Tibial nerve (tissue), 4 donors: ENCODE measurements at regions not wholly inside any gene's neighbourhood (a gene's known extent, or its start where the extent isn't known, plus 50 kb on each side); places are given as distances from the start of the nearest gene placed in this dataset.

Source experiments
- DNase-seq, 2 donors: peaks; one replicate each; pipeline ENCODE4 v3.0.0-alpha.2; 2019; ENCODE audit warnings: low spot score in 2 of 2
- H3K27ac ChIP-seq, 4 donors: fragments of 200-600 bp; sonication (generic) in 3 of 4; one replicate each; pipeline ENCODE4 v1.5.1; 2017 to 2019; ENCODE audit warnings: mild to moderate bottlenecking in 1 of 4
- H3K27me3 ChIP-seq, 2 donors: fragments of 200-600 bp; sonication (generic) in 1 of 2; one replicate each; pipeline versions ENCODE4 v1.5.1 to v1.6.0; 2017 to 2019
- H3K36me3 ChIP-seq, 3 donors: fragments of 200-600 bp; sonication (generic); one replicate each; pipeline ENCODE4 v1.5.1; 2018 to 2019
- H3K4me1 ChIP-seq, 4 donors: fragments of 200-600 bp; sonication (generic) in 3 of 4; one replicate each; pipeline ENCODE4 v1.5.1; 2017 to 2019
- H3K4me3 ChIP-seq, 4 donors: fragments of 200-600 bp; sonication (generic) in 3 of 4; one replicate each; pipeline ENCODE4 v1.5.1; 2017 to 2019; ENCODE audit warnings: mild to moderate bottlenecking in 1 of 4, moderate library complexity in 1 of 4
- H3K9me3 ChIP-seq, 4 donors: fragments of 200-600 bp; sonication (generic) in 3 of 4; one replicate each; pipeline ENCODE4 v1.5.1; 2017 to 2019
- EP300 ChIP-seq, 2 donors: sonication (generic); formaldehyde crosslinking; IDR thresholded peaks; one replicate each; pipeline ENCODE4 v1.6.1; 2017; ENCODE audit warnings: antibody characterized with exemption in 2 of 2, mild to moderate bottlenecking in 1 of 2
- POLR2A ChIP-seq, 2 donors: fragments of 450-650 bp; IDR thresholded peaks; one replicate each; pipeline ENCODE4 v1.6.1; 2017; ENCODE audit warnings: antibody characterized with exemption in 2 of 2, mild to moderate bottlenecking in 2 of 2, moderate library complexity in 2 of 2
- WGBS, 2 donors: methylation state at CpG; one replicate each; pipeline ENCODE4 v1.1.5; 2018; 5-methylcytosine and 5-hydroxymethylcytosine counted together
- TF ChIP-seq, protein P1 (sequence below), 5 experiments: fragments of 200-600 bp in 3 of 5; fragments of 450-650 bp in 2 of 5; sonication (generic) in 3 of 5; IDR thresholded peaks; one replicate each; pipeline ENCODE4 v1.5.1; 2016 to 2019; ENCODE audit warnings: antibody characterized with exemption in 5 of 5, mild to moderate bottlenecking in 3 of 5, moderate library complexity in 2 of 5

DNA sequence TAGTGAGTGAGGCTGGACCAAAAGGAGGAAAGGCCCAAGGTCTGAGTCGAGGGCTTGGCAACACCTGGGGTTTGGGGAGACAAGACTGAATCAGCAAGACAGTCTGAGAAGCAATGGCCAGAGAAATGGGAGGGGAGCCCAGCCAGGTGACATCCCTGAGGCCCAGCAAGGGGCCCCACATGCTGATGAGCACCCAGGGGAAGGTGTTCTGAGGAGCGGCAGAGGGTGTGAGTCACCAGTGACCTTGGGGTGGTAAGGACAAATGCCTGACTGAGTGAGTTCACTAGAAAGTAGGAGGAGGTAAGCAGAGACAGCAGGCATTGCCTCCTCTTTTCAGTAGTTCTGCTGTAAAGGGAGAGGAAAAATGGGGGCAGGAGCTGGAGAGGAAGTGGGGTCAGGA lies 192.4 kb upstream of the GALNT2 start:
- Histone ChIP-seq H3K9me3 (no peaks in the 10 kb centered on the region), H3K4me3 (no peak overlapping the region), H3K4me1 (no peaks in the 10 kb centered on the region), H3K27ac (no peak overlapping the region), H3K36me3 (no peaks in the 10 kb centered on the region), H3K27me3 (no peaks in the 10 kb centered on the region)
- TF ChIP-seq, protein P1, sequence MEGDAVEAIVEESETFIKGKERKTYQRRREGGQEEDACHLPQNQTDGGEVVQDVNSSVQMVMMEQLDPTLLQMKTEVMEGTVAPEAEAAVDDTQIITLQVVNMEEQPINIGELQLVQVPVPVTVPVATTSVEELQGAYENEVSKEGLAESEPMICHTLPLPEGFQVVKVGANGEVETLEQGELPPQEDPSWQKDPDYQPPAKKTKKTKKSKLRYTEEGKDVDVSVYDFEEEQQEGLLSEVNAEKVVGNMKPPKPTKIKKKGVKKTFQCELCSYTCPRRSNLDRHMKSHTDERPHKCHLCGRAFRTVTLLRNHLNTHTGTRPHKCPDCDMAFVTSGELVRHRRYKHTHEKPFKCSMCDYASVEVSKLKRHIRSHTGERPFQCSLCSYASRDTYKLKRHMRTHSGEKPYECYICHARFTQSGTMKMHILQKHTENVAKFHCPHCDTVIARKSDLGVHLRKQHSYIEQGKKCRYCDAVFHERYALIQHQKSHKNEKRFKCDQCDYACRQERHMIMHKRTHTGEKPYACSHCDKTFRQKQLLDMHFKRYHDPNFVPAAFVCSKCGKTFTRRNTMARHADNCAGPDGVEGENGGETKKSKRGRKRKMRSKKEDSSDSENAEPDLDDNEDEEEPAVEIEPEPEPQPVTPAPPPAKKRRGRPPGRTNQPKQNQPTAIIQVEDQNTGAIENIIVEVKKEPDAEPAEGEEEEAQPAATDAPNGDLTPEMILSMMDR (IDR thresholded peaks at IDR 0.05): no peak
- TF ChIP-seq EP300 (IDR thresholded peaks at IDR 0.05): no peak
- WGBS, 2 donors: 88% methylated on average over 2 of the region's 2 CpGs
- DNase-seq: no peak

DNA sequence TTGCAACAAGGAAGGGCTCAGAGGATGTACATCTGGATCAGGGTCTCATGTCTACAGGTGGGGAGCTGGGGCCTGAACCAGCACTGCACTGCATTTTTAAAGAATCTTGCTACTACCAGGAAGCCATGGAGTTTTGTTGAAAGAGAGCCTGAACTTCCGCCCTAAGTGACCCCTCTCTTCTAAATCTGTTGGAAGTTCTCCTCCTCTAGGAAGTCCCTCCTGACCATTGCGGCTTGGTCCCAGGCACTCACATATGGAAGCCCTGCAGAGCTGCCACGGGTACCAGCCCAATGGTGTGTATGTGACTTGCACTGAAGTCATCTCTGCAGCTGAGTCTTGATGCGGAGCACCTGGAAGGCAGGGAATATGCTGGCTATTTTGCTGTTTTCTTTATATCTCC lies 192.0 kb upstream of the GALNT2 start:
- no peaks in the 10 kb centered on the region for H3K9me3 ChIP-seq
- DNase-seq: no peak
- TF ChIP-seq, protein P1 (IDR thresholded peaks at IDR 0.05): no peak
- no peak for TF ChIP-seq EP300 (IDR thresholded peaks at IDR 0.05)
- no peak for TF ChIP-seq POLR2A (IDR thresholded peaks at IDR 0.05)
- no peak overlapping the region for H3K4me3 ChIP-seq
- WGBS, 2 donors: 94 to 97% methylated on average over 4 of the region's 4 CpGs
- no peak overlapping the region for H3K27ac ChIP-seq
- H3K36me3 ChIP-seq: no peaks in the 10 kb centered on the region
- H3K4me1 ChIP-seq: no peaks in the 10 kb centered on the region
- no peaks in the 10 kb centered on the region for H3K27me3 ChIP-seq

DNA sequence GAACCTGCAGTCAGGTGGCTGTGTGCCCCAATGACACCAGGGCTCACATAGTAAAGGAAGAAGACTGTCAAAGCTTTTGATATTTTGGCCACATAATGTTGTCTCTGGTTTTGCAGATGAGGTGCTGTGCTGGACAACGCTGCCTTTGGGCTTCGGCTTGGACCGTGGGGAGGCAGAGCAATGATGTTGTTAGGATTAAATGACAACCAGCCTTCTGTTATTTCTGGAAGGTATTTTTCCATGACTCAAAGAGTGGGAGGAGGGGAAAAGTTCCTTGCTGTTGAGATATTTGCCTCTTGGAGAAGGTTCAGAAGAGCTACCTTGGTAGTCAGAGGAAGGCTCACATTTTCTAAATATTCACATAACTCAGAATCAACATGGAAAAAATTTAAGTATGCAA lies 187.3 kb upstream of the GALNT2 start:
- H3K9me3 ChIP-seq: no peaks in the 10 kb centered on the region
- H3K27ac ChIP-seq: no peak overlapping the region
- WGBS, 2 donors: 26 to 36% methylated on average over 3 of the region's 3 CpGs
- H3K4me1 ChIP-seq: no peaks in the 10 kb centered on the region
- no peak overlapping the region for H3K4me3 ChIP-seq
- no peaks in the 10 kb centered on the region for H3K27me3 ChIP-seq
- TF ChIP-seq POLR2A (IDR thresholded peaks at IDR 0.05): no peak
- no peak for TF ChIP-seq EP300 (IDR thresholded peaks at IDR 0.05)
- no peak for DNase-seq
- no peaks in the 10 kb centered on the region for H3K36me3 ChIP-seq

DNA sequence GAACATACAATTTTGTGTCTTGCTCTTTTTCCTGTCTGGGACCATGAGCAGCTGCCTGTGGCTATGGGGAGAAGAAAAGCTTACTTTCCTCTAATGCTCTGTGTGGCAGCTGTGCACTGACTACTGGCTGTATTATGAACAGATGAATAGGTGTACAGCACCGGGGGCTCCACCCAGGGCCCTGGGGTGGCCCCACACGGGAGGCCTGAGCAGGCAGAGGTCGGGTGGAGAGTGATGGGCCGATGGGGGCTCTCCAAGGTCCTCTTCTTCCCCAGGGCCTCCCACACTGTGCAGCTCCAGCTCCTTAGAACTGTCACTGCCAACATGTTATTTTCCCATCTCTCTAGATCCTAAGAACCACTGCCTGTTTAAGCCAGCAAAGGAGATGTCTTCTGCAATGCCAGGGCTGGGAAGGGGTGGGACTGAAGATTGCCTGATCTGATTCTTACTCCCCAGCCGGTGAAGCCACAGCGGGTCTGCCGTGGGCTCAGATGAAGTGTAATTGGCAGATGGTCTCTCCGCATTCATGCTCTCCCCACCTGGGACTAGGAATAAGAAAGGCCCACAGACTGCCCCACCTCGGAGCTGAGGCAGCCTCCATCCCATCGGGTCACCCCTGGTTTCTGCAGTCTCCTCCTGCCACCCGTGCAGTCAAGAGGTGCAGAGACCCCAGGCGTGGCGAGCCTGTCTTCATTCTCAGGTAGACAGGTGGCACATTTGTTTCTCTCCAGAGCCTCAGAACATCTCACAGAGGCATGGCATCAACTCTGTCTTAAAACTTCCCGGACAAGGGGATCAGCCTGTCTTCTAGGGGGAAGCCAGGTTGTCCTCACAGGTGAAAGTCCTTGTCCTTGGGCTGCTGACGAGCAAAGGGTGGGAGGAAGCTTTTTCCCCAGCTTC lies 186.5 kb upstream of the GALNT2 start:
- DNase-seq: no peak
- no peak overlapping the region for H3K27ac ChIP-seq
- TF ChIP-seq POLR2A (IDR thresholded peaks at IDR 0.05): no peak
- TF ChIP-seq, protein P1 (IDR thresholded peaks at IDR 0.05): no peak
- TF ChIP-seq EP300 (IDR thresholded peaks at IDR 0.05): no peak
- H3K4me1 ChIP-seq: no peaks in the 10 kb centered on the region
- no peaks in the 10 kb centered on the region for H3K36me3 ChIP-seq
- H3K4me3 ChIP-seq: no peak overlapping the region
- no peaks in the 10 kb centered on the region for H3K9me3 ChIP-seq
- no peaks in the 10 kb centered on the region for H3K27me3 ChIP-seq
- 75 to 78% methylated on average over 15 of the region's 15 CpGs for WGBS, 2 donors

DNA sequence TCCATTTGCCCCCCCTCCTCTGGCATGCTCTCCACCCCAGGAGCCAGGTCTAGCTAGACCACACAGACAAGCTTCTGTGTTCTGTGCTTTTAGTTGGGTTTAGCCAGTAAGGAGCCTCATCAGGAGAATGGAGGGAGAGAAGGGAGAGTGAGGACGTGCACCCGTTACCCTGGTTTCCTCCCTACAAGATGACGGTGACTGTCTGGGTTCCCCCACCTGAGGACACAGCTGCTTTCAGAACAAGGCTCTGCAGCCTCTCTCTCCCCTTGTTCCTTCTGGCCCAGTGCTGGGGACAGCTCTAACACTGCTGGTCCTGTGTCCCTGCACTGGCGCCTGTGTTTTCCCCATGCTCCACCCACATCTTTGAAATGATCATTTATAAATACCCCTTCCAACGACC lies 184.4 kb upstream of the GALNT2 start:
- Histone ChIP-seq H3K4me3 (no peak overlapping the region), H3K27ac (no peak overlapping the region), H3K27me3 (no peaks in the 10 kb centered on the region), H3K36me3 (no peaks in the 10 kb centered on the region), H3K9me3 (peaks cover 0 to 6% (median 0%) of the 10 kb centered on the region in 4 donors), H3K4me1 (no peaks in the 10 kb centered on the region)
- DNase-seq: no peak
- TF ChIP-seq, protein P1 (IDR thresholded peaks at IDR 0.05): no peak
- TF ChIP-seq POLR2A (IDR thresholded peaks at IDR 0.05) (no peak), EP300 (IDR thresholded peaks at IDR 0.05) (no peak)
- 54 to 63% methylated on average over 5 of the region's 5 CpGs for WGBS, 2 donors
